Smooth muscle cell of the brain vasculature (primary cell): ENCODE measurements at regions not wholly inside any gene's neighbourhood (a gene's known extent, or its start where the extent isn't known, plus 50 kb on each side); places are given as distances from the start of the nearest gene placed in this dataset.
A peak's percentile ranks its signal among the peaks of the same experiment; 100 is the strongest.

Experiments used
- DNase-seq: peaks from one replicate; pipeline ENCODE4 v3.0.0-alpha.2; 2012; ENCODE audit warnings: low read depth, low spot score

DNA sequence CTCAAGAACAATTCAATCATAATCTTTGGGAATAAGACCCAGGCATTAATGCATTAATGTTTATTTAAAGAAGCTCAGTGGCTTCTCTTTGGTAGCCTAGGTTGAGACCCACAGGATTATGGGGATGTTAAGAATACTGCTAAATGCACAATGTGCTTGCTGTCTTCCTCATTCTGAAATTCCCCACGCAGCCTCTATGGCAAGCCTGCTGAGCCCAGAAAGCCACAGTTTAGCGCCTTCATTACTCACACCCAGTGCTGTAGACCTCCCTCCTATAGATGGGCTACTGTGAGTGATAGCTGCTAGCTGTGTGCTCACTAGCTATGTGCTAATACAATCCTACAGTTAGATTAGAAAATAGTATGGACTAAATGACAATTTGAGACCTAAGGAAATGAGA, 90.6 kb downstream of the TNFSF13B start:
- DNase-seq = no peak

GRCh38 chr13:108361769-108362168, 92.3 kb downstream of the TNFSF13B start:
- DNase-seq = no peak

GRCh38 chr13:108363666-108364065, 94.1 kb downstream of the TNFSF13B start:
- no peak for DNase-seq

DNA sequence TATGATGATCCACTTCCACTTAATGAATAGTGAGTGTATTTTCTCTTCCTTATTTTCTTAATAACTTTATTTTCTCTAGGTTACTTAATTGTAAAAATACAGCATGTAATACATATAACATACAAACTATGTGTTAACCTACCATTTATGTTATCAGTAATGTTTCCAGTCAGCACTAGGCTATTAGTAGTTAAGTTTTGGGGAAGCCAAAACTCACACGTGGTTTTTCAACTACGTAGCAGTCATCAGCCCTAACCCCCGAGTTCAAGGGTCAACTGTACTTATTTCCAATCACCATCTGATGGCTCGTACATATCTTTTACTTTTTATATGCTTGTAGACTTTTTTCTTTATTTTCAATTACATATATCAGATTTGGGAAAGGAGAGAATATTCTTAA, 95.7 kb downstream of the TNFSF13B start:
- DNase-seq = no peak

DNA sequence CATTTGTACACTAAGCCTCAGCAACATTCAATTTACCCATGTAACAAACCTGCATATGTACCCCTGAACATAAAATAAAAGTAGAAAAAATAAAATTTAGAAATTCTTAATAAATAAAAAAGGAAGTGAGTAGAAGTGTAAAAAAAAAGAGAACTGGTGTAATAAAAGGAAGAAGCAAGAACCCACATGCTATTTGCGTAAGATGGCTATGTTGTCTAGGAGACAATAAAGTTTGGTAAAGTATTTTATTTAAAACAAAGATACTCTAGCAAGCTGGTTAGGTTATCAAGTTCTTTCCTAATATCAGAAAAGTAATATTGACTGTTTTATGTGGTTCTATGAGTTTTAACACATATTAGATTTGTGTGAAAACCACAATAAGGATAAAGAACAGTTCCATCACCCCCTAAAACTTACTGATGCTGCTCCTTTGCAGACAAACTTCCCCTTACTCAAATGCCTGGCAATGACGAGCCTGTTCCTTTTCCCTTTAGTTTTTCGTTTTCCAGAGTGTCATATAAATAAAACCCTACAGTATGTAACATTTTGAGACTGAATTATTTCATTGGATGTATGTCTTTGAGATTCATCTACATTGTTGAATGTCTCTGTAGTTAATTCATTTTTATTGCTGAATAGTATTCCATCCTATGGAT, 98.9 kb downstream of the TNFSF13B start:
- no peak for DNase-seq

DNA sequence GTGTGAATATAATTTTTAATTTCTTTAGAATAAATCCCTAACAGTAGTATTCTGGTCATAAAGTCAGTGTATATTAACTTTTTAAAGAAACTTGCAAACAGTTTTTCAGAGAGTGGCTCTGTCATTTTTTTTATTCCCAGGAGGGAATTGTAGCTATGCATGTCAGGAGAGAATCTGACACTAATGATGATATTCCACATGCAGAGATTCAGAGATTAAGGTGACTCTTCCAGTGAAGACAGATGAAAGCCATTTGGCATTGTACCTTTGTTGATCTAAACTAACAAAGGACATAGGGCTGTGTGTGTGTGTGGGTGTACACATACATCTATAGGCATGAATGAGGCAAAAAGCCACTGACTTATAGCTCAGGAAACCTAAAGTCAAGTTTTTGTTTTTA, 99.9 kb downstream of the TNFSF13B start:
- no peak for DNase-seq

DNA sequence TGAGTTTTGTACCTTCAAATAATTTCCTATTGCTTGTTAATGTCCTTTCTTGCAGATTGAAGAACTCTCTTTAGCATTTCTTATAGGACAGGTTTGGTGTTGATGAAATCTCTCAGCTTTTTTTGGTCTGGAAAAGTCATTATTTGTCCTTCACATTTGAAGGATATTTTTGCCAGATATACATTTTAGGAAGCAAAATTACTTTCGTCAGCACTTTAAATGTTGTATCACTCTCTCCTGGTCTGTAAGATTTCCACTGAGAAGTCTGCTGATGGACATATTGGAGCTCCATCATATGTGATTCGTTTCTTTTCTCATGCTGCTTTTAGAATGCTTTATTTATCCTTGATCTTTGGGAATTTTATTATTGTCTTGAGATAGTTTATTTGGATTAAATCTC, 105.5 kb downstream of the TNFSF13B start:
- DNase-seq = no peak

DNA sequence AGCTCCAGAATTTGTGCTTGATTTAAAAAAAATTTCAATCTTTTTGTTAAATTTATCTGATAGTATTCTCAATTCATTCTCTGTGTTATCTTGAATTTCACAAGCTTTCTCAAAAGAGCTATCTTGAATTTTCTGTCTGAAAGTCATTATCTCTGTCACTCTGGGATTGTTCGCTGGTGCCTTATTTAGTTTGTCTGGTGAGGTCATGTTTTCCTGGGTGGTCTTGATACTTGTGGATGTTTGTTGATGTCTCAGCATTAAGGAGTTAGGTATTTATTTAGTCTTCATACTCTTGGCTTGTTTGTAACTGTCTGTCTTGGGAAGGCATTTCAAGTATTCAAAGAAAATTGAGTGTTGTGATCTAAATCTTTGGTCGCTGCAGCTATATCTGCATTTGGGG, 106.3 kb downstream of the TNFSF13B start:
- DNase-seq = no peak

DNA sequence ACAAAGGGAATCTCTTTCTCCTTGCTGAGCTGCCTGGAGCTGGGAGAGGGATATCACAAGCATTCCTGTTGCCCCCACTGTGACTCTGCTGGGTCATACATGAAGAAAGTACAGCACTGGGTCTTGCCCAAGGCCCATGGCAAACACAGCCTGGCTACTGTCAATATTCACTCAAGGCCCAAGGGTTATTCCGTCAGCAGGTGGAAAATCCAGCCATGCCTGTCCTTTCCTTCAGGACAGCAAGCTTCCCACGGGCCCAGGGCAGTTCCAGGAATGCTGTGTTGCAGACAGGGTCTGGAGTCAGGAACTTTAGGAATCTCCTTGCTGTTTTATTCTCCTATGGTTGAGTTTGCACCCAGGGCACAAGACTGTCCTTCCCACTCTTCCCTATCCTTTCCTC, 106.8 kb downstream of the TNFSF13B start:
- no peak for DNase-seq

DNA sequence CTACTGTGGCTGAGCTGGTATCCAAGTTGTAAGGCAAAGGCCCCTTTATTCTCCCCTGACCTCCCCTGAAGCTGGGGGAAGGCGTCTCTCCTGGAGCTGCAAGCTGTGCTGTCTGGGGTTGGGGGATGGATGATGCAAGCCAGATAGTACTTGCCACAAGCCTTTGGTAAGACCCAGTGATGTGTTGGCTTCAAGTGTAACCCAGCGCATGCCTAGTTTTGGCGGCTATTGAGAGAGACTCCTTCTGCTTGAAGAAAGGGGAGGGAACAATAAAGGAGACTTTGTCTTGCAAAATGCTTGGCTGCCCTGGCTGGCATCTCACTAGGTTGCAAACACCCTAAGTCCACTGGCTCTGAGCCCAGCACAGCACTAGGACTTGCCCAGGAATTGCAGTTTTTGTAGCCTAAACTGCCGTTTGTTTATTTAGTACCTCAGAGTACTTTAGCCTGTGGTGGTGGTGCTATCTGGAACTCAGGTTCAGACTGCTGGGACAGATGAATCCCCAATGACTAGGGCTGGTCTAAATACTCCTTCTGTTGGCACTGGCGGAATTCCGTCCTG, 108.2 kb downstream of the TNFSF13B start:
- DNase-seq = no peak

DNA sequence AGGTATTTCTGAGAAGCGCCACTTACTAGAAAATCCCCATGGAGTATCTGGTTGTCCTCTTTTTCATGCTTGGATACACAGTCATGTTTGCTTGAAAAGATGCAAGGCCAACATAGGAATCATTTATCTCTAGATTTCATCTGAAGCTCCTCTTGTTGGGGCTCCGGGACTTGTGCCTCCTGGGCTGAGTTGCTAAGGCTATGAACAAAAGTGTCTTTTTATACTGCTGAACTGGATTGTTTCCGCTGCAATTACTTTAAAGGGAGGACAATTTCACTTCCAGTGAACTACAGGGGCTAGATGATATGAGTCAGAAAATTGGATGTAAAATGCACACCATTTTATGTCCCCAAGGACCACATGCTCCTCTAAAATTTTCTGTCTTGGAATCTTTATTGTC, 114.1 kb downstream of the TNFSF13B start:
- no peak for DNase-seq

DNA sequence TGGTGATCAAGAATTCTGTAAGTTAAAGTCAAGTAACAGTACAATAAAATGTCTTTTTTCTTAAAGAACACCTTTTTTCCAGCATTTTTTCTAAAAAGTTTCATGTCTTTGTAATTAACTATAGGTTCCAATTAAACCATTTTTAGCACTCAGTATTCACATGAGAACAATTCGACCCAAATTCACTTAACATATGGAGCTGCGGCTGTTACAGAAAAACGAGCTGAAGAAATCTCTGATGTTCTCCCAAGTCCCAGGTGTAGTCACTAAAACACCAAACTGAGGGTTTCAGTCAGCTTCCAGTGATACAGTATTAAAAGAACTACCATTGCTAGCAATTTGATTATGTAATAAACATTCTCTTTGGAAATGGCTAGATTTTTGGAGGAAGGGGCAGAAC, 117.6 kb downstream of the TNFSF13B start:
- DNase-seq = no peak

GRCh38 chr13:108402850-108403249, 133.3 kb downstream of the TNFSF13B start:
- DNase-seq = no peak

GRCh38 chr13:108407495-108407894, 138.0 kb downstream of the TNFSF13B start:
- no peak for DNase-seq

DNA sequence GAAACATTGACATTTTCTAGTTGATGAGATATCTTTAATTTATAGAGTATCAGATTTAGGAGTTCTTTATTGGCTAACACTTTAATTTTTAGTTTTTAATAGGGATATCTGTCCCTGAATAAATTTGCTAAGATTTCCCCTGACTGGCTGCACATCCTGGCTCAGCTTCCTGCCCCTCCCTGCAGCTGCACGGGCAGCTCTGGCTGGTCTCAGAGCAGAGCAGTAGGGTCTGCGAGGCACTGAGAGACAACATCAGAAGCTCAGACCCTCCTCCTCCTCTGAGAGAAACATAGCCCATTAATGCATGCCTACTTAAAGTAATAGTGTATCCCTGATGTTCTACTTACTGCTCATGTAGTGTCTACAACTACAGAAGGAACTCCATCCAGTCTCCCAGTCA, 139.2 kb downstream of the TNFSF13B start:
- no peak for DNase-seq

- no peak for DNase-seq
These were observed 140.2 kb downstream of the TNFSF13B start for GRCh38 chr13:108409730-108410129.

GRCh38 chr13:108419768-108420167, 150.2 kb downstream of the TNFSF13B start:
- DNase-seq = no peak

DNA sequence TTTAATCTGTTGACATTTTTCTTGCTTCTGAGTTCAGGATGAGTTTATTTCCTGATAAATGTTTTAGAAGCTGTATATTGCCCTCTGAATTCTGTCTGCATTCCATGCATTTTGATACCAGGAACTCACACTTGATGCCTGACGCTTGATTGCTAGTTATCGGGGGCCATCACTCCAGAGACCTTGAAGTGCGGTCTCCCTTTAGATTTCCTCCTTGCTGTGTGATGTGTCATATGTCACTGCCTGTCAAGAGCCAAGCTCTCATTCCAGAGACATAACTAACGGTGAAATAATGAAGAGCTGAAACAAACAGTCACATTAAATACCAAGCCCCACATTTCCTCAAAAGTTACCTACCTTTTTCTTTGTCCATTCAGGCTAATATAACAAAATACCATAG, 155.5 kb downstream of the TNFSF13B start:
- DNase-seq = no peak

GRCh38 chr13:108426893-108427292, 157.4 kb downstream of the TNFSF13B start:
- peak; percentile 33 for DNase-seq

GRCh38 chr13:108427355-108427754, 157.8 kb downstream of the TNFSF13B start:
- DNase-seq = no peak

DNA sequence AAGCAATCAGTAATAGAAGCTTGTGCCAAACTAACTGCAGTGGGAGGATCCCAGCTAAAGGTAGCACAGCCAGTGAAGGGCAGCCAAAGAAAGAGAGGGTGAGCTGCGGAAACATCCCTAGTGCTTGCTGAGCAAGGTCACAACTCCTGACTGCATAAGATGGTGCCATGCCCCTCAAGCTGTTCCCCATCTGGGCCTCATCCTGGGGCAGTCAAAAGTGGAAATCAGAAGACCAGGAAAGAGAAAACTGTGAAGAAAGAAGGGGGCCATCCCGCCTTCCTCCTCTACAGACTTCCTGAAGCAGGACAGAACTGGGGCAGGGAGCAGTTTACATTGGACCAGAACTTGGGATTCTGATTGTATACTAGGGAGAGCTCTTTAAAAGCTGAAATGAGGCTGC, 159.2 kb downstream of the TNFSF13B start:
- no peak for DNase-seq

- DNase-seq = no peak
These were observed 164.6 kb downstream of the TNFSF13B start for GRCh38 chr13:108433976-108434755.
